Psoas muscle (tissue), 7 donors: ENCODE measurements at regions not wholly inside any gene's neighbourhood (a gene's known extent, or its start where the extent isn't known, plus 50 kb on each side); places are given as distances from the start of the nearest gene placed in this dataset.

Source experiments
- ATAC-seq, 4 donors: fragments of 200-7000 bp; cut with Tn5 transposase; one replicate each; pipeline ENCODE4 v1.9.1; 2020; ENCODE audit warnings: moderate library complexity in 3 of 4, mild to moderate bottlenecking in 2 of 4
- DNase-seq, 2 donors: peaks; one replicate each; pipeline ENCODE4 v3.0.0-alpha.2; 2020
- H3K27ac ChIP-seq: fragments of 200-600 bp; one replicate; pipeline ENCODE4 v1.8.0; 2022
- H3K27me3 ChIP-seq, 3 donors: fragments of 200-600 bp in 1 of 3; one replicate each; pipeline versions ENCODE4 v1.6.1 to v1.8.0; 2013 to 2022; ENCODE audit warnings: low read length in 2 of 3, mild to moderate bottlenecking in 2 of 3, moderate library complexity in 1 of 3; ENCODE audit not compliant: insufficient read depth in 3 of 3
- H3K36me3 ChIP-seq, 2 donors: fragments of 200-600 bp in 1 of 2; one replicate each; pipeline versions ENCODE4 v1.6.1 to v1.8.0; 2013 to 2022; ENCODE audit warnings: low read depth in 1 of 2, mild to moderate bottlenecking in 1 of 2, moderate library complexity in 1 of 2; ENCODE audit not compliant: insufficient read depth in 1 of 2
- H3K4me1 ChIP-seq: fragments of 200-600 bp; one replicate; pipeline ENCODE4 v1.8.0; 2022
- H3K4me3 ChIP-seq: fragments of 200-600 bp; one replicate; pipeline ENCODE4 v1.8.0; 2022; ENCODE audit warnings: mild to moderate bottlenecking
- H3K9me3 ChIP-seq: fragments of 200-600 bp; one replicate; pipeline ENCODE4 v1.8.0; 2022
- CTCF ChIP-seq: fragments of 200-600 bp; IDR thresholded peaks from one replicate; pipeline ENCODE4 v1.8.0; 2022; ENCODE audit warnings: antibody characterized with exemption
- WGBS, 3 donors: extraction: QIAGEN DNeasy Blood & Tissue Kit; methylation state at CpG; one replicate each; pipeline versions ENCODE4 v1.1.6 to v1.1.7; 2013; 5-methylcytosine and 5-hydroxymethylcytosine counted together
- intact Hi-C, 2 donors: fragments of 100-400 bp; cut with DNase I; formaldehyde crosslinking; loops; one replicate each; pipeline versions ENCODE4 v1.11.0 to v1.14.2; 2022
- donor health status: healthy with polysubstance abuse.
- donor health status: DM: no; HTN: no; CAD: no; lungs with moderate emphysema.
- donor health status: Bipolar disorder and iron deficiency.
- donor health status: healthy.
- donor health status: DM: yes; HTN: yes; CAD: no.
- donor health status: DM: no; HTN: no; CAD: no.
- donor health status: DM: yes; HTN: yes; CAD: no.

- Histone ChIP-seq H3K4me1 (no peaks in the 10 kb centered on the region), H3K27ac (no peak overlapping the region), H3K36me3 (no peaks in the 10 kb centered on the region), H3K9me3 (no peaks in the 10 kb centered on the region), H3K4me3 (no peak overlapping the region), H3K27me3 (peaks cover 0 to 15% (median 0%) of the 10 kb centered on the region in 3 donors)
- ATAC-seq (peak in 1 of 4 donors; percentile 73), DNase-seq (peak; percentile 48 to 69)
- intact Hi-C loops: no loop called here
- WGBS, 3 donors: 55 to 67% (median 56%) methylated on average over 19 to 20 of the region's 20 CpGs
- peak; percentile 23 for TF ChIP-seq CTCF
Observed at GRCh38 chr11:135075740-135076139, 663.7 kb upstream of the B3GAT1 start.

GRCh38 chr11:135074397-135074998 lies 662.5 kb upstream of the B3GAT1 start:
- DNase-seq: no peak
- no peaks in the 10 kb centered on the region for H3K9me3 ChIP-seq
- no peaks in the 10 kb centered on the region for H3K36me3 ChIP-seq
- no peak for TF ChIP-seq CTCF
- no peak overlapping the region for H3K27ac ChIP-seq
- intact Hi-C loops: no loop called here
- 76 to 77% (median 77%) methylated on average over 5 of the region's 5 CpGs for WGBS, 3 donors
- H3K4me3 ChIP-seq: no peak overlapping the region
- H3K27me3 ChIP-seq: peaks cover 0 to 15% (median 0%) of the 10 kb centered on the region in 3 donors
- no peak for ATAC-seq
- no peaks in the 10 kb centered on the region for H3K4me1 ChIP-seq

- ATAC-seq (no peak), DNase-seq (no peak)
- Histone ChIP-seq H3K36me3 (no peaks in the 10 kb centered on the region), H3K27me3 (peaks cover 0 to 15% (median 0%) of the 10 kb centered on the region in 3 donors), H3K4me1 (no peaks in the 10 kb centered on the region), H3K27ac (no peak overlapping the region), H3K9me3 (no peaks in the 10 kb centered on the region), H3K4me3 (no peak overlapping the region)
- WGBS, 3 donors: 74 to 92% (median 86%) methylated on average over 5 of the region's 5 CpGs
- intact Hi-C loops: no loop called here
- TF ChIP-seq CTCF: no peak
Observed at GRCh38 chr11:135073870-135074269, 661.8 kb upstream of the B3GAT1 start.

- no peak for TF ChIP-seq CTCF
- WGBS, 3 donors: 31 to 38% (median 32%) methylated on average over 7 of the region's 7 CpGs
- ATAC-seq: no peak
- Histone ChIP-seq H3K36me3 (no peaks in the 10 kb centered on the region), H3K9me3 (no peaks in the 10 kb centered on the region), H3K4me3 (no peak overlapping the region), H3K27me3 (peaks cover 0 to 15% (median 0%) of the 10 kb centered on the region in 3 donors), H3K4me1 (no peaks in the 10 kb centered on the region), H3K27ac (no peak overlapping the region)
- DNase-seq: no peak
- intact Hi-C loops: no loop called here
Observed at GRCh38 chr11:135073381-135073780, 661.3 kb upstream of the B3GAT1 start.

GRCh38 chr11:135069890-135070289 lies 657.8 kb upstream of the B3GAT1 start:
- TF ChIP-seq CTCF: no peak
- Histone ChIP-seq H3K4me3 (no peak overlapping the region), H3K27ac (no peak overlapping the region), H3K27me3 (peaks cover 0 to 15% (median 0%) of the 10 kb centered on the region in 3 donors), H3K4me1 (no peaks in the 10 kb centered on the region), H3K36me3 (no peaks in the 10 kb centered on the region), H3K9me3 (no peaks in the 10 kb centered on the region)
- WGBS, 3 donors: 49 to 69% (median 59%) methylated on average over 4 of the region's 4 CpGs
- no peak for ATAC-seq
- DNase-seq: no peak
- intact Hi-C loops: no loop called here
